HFF-Myc (cell line): ENCODE measurements at regions not wholly inside any gene's neighbourhood (a gene's known extent, or its start where the extent isn't known, plus 50 kb on each side); places are given as distances from the start of the nearest gene placed in this dataset.

ENCODE experiments used
- DNase-seq: peaks from one replicate; pipeline ENCODE4 v3.0.0-alpha.2; 2011; ENCODE audit warnings: low read depth; ENCODE audit errors: extremely low read depth
- H3K4me3 ChIP-seq: replicated peaks from 2 replicates; pipeline ENCODE4 v1.5.1; 2011; ENCODE audit warnings: low read depth, mild to moderate bottlenecking, control low read depth, low read length
- TF ChIP-seq, protein P1 (sequence below): IDR thresholded peaks from 2 replicates; pipeline ENCODE4 v1.5.1; 2012; ENCODE audit warnings: mild to moderate bottlenecking, low read depth, low read length, control low read depth; ENCODE audit errors: missing control alignments

- no peak overlapping the region for H3K4me3 ChIP-seq
- no peak for DNase-seq
- TF ChIP-seq, protein P1, sequence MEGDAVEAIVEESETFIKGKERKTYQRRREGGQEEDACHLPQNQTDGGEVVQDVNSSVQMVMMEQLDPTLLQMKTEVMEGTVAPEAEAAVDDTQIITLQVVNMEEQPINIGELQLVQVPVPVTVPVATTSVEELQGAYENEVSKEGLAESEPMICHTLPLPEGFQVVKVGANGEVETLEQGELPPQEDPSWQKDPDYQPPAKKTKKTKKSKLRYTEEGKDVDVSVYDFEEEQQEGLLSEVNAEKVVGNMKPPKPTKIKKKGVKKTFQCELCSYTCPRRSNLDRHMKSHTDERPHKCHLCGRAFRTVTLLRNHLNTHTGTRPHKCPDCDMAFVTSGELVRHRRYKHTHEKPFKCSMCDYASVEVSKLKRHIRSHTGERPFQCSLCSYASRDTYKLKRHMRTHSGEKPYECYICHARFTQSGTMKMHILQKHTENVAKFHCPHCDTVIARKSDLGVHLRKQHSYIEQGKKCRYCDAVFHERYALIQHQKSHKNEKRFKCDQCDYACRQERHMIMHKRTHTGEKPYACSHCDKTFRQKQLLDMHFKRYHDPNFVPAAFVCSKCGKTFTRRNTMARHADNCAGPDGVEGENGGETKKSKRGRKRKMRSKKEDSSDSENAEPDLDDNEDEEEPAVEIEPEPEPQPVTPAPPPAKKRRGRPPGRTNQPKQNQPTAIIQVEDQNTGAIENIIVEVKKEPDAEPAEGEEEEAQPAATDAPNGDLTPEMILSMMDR = no peak
These were observed 939.0 kb upstream of the SLITRK1 start for GRCh38 chr13:84821261-84821660.

DNA sequence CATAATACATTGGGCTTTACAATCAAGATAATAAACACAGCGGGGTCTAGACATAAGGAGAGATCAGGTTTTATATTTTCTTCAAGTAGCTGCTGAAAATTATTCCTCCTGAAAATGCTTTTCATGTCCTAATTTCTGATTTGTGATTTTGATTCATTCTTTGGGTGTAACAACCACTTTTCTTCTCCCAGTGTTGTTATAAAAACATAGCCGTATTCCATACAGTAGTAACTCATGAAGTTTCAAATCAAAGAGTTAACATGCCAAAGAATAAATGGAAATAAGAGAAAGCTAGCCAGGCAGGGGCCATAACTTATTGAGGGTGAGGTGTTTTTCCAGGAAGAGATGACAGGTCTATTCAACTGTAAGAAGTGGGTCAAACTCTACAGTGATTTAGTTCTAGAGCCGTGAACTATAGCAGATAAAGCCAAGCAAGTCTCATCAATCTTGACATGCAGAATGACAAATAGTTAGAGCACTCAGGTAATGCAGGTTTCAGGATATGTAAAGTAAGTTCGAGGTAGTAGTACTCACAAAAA, 934.4 kb upstream of the SLITRK1 start:
- no peak for DNase-seq
- TF ChIP-seq, protein P1 = no peak
- no peak overlapping the region for H3K4me3 ChIP-seq

- TF ChIP-seq, protein P1 = no peak
- DNase-seq = no peak
- H3K4me3 ChIP-seq = no peak overlapping the region
These were observed 930.5 kb upstream of the SLITRK1 start for GRCh38 chr13:84812789-84813188.

GRCh38 chr13:84812078-84812477, 929.8 kb upstream of the SLITRK1 start:
- no peak overlapping the region for H3K4me3 ChIP-seq
- DNase-seq = no peak
- TF ChIP-seq, protein P1 = no peak

GRCh38 chr13:84810781-84811180, 928.5 kb upstream of the SLITRK1 start:
- TF ChIP-seq, protein P1 = no peak
- no peak for DNase-seq
- no peak overlapping the region for H3K4me3 ChIP-seq

- no peak for DNase-seq
- TF ChIP-seq, protein P1 = no peak
- H3K4me3 ChIP-seq = no peak overlapping the region
These were observed 919.8 kb upstream of the SLITRK1 start for GRCh38 chr13:84802073-84802472.
